ENCODE measurements at regions not wholly inside any gene's neighbourhood (a gene's known extent, or its start where the extent isn't known, plus 50 kb on each side); places are given as distances from the start of the nearest gene placed in this dataset.
"Not testable (repeated sequence)": the region's sequence is repeated elsewhere in the genome, so short reads cannot be mapped to it uniquely, and the experiment has no call there.

GRCh38 chr4:158958489-158959270, 144.2 kb upstream of the RAPGEF2 start:
- Histone ChIP-seq H3F3A (ENCODE audit: control insufficient read depth, insufficient read depth) (no peaks in the 10 kb centered on the region), H3K9me3 (ENCODE audit: control insufficient read depth, insufficient read depth, low read length) (no peaks in the 10 kb centered on the region; the same call in 1 of the 2 replicates), H3K27ac (ENCODE audit: low read depth, low read length) (no peak overlapping the region), H3K4me2 (ENCODE audit: low read length) (no peak overlapping the region), H3K27me3 (ENCODE audit: control insufficient read depth, low read length) (no peaks in the 10 kb centered on the region), H3K4me3 (ENCODE audit: low read length) (no peak overlapping the region), H3K9me2 (replicated peaks; ENCODE audit: control insufficient read depth, low read length) (no peaks in the 10 kb centered on the region), H3K36me3 (ENCODE audit: control insufficient read depth, low read length) (no peaks in the 10 kb centered on the region), H3K79me2 (ENCODE audit: control insufficient read depth, low read length) (no peaks in the 10 kb centered on the region), H4K20me1 (ENCODE audit: control insufficient read depth, insufficient read depth, low read depth, low read length) (no peaks in the 10 kb centered on the region), H3K4me1 (ENCODE audit: control insufficient read depth, low read length) (no peaks in the 10 kb centered on the region)
- no peak for TF ChIP-seq EZH2phosphoT487 (IDR thresholded peaks at IDR 0.05; ENCODE audit: borderline replicate concordance, low read length)
- TF ChIP-seq CTCF (IDR thresholded peaks at IDR 0.05; ENCODE audit: low read depth, low read length, poor library complexity, severe bottlenecking) = no peak

- no peaks in the 10 kb centered on the region for H3K36me3 ChIP-seq (ENCODE audit: control insufficient read depth, low read length)
- no peak overlapping the region for H3K4me3 ChIP-seq (ENCODE audit: low read length)
Observed at GRCh38 chr4:158962393-158962792, 140.5 kb upstream of the RAPGEF2 start.

GRCh38 chr4:158963282-158963681, 139.6 kb upstream of the RAPGEF2 start:
- H3K27ac ChIP-seq (ENCODE audit: low read depth, low read length); H3K9me3 ChIP-seq (ENCODE audit: control insufficient read depth, insufficient read depth, low read length); H3K36me3 ChIP-seq (ENCODE audit: control insufficient read depth, low read length); H3K4me3 ChIP-seq (ENCODE audit: low read length); H4K20me1 ChIP-seq (ENCODE audit: control insufficient read depth, insufficient read depth, low read depth, low read length); H3K79me2 ChIP-seq (ENCODE audit: control insufficient read depth, low read length); H3F3A ChIP-seq (ENCODE audit: control insufficient read depth, insufficient read depth); H3K27me3 ChIP-seq (ENCODE audit: control insufficient read depth, low read length); H3K4me2 ChIP-seq (ENCODE audit: low read length); H3K9me2 ChIP-seq (replicated peaks; ENCODE audit: control insufficient read depth, low read length): not testable (repeated sequence)
- peaks cover 22% of the 10 kb centered on the region for H3K4me1 ChIP-seq (ENCODE audit: control insufficient read depth, low read length)

More at GRCh38 chr4:158962393-158962792, 140.5 kb upstream of the RAPGEF2 start:
- H3K9me2 ChIP-seq (replicated peaks; ENCODE audit: control insufficient read depth, low read length) = no peaks in the 10 kb centered on the region
- H3K79me2 ChIP-seq (ENCODE audit: control insufficient read depth, low read length) = no peaks in the 10 kb centered on the region
- no peaks in the 10 kb centered on the region for H3K9me3 ChIP-seq (ENCODE audit: control insufficient read depth, insufficient read depth, low read length)
- H3K27me3 ChIP-seq (ENCODE audit: control insufficient read depth, low read length) = no peaks in the 10 kb centered on the region
- H3K4me2 ChIP-seq (ENCODE audit: low read length) = no peak overlapping the region
- H3K27ac ChIP-seq (ENCODE audit: low read depth, low read length) = no peak overlapping the region
- peaks cover 15% of the 10 kb centered on the region for H3K4me1 ChIP-seq (ENCODE audit: control insufficient read depth, low read length)
- H4K20me1 ChIP-seq (ENCODE audit: control insufficient read depth, insufficient read depth, low read depth, low read length) = no peaks in the 10 kb centered on the region
- TF ChIP-seq EZH2phosphoT487 (IDR thresholded peaks at IDR 0.05; ENCODE audit: borderline replicate concordance, low read length) = no peak
- TF ChIP-seq CTCF (IDR thresholded peaks at IDR 0.05; ENCODE audit: low read depth, low read length, poor library complexity, severe bottlenecking) = no peak
- no peaks in the 10 kb centered on the region for H3F3A ChIP-seq (ENCODE audit: control insufficient read depth, insufficient read depth)

GRCh38 chr4:158964114-158964727, 138.7 kb upstream of the RAPGEF2 start:
- no peaks in the 10 kb centered on the region for H3K79me2 ChIP-seq (ENCODE audit: control insufficient read depth, low read length)
- H3K4me2 ChIP-seq (ENCODE audit: low read length) = no peak overlapping the region
- H4K20me1 ChIP-seq (ENCODE audit: control insufficient read depth, insufficient read depth, low read depth, low read length) = no peaks in the 10 kb centered on the region
- H3K9me3 ChIP-seq (ENCODE audit: control insufficient read depth, insufficient read depth, low read length) = no peaks in the 10 kb centered on the region
- H3K36me3 ChIP-seq (ENCODE audit: control insufficient read depth, low read length) = no peaks in the 10 kb centered on the region
- no peaks in the 10 kb centered on the region for H3F3A ChIP-seq (ENCODE audit: control insufficient read depth, insufficient read depth)
- H3K27me3 ChIP-seq (ENCODE audit: control insufficient read depth, low read length) = no peaks in the 10 kb centered on the region
- TF ChIP-seq CTCF (IDR thresholded peaks at IDR 0.05; ENCODE audit: low read depth, low read length, poor library complexity, severe bottlenecking) (no peak), EZH2phosphoT487 (IDR thresholded peaks at IDR 0.05; ENCODE audit: borderline replicate concordance, low read length) (no peak)
- H3K27ac ChIP-seq (ENCODE audit: low read depth, low read length) = no peak overlapping the region
- peaks cover 22% of the 10 kb centered on the region for H3K4me1 ChIP-seq (ENCODE audit: control insufficient read depth, low read length)
- no peak overlapping the region for H3K4me3 ChIP-seq (ENCODE audit: low read length)
- H3K9me2 ChIP-seq (replicated peaks; ENCODE audit: control insufficient read depth, low read length) = no peaks in the 10 kb centered on the region

Data from DOHH2 (cell line).